ENCODE measurements at regions not wholly inside any gene's neighbourhood (a gene's known extent, or its start where the extent isn't known, plus 50 kb on each side); places are given as distances from the start of the nearest gene placed in this dataset.

GRCh38 chr9:129339539-129340157, 161.6 kb upstream of the IER5L start:
- intact Hi-C loops (cut with DNase I): no loop called here
- DNase-seq: no peak

GRCh38 chr9:129338724-129339430, 160.8 kb upstream of the IER5L start:
- intact Hi-C loops (cut with DNase I): no loop called here
- DNase-seq: no peak

GRCh38 chr9:129337336-129338140, 159.5 kb upstream of the IER5L start:
- intact Hi-C loops (cut with DNase I): no loop called here
- DNase-seq: no peak

- intact Hi-C loops (cut with DNase I): no loop called here
Observed at GRCh38 chr9:129336601-129337331, 158.7 kb upstream of the IER5L start.

GRCh38 chr9:129336130-129336528, 158.1 kb upstream of the IER5L start:
- DNase-seq: no peak
- intact Hi-C loops (cut with DNase I): no loop called here

More at GRCh38 chr9:129336601-129337331, 158.7 kb upstream of the IER5L start:
- peak in 22 of 42 donors; percentile 35 to 75 (median 46) for DNase-seq

- DNase-seq: peak in 5 of 42 donors; percentile 34 to 68 (median 49)
- intact Hi-C loops (cut with DNase I): no loop called here
Observed at GRCh38 chr9:129335464-129336129, 157.5 kb upstream of the IER5L start.

- intact Hi-C loops (cut with DNase I): no loop called here
- peak in 40 of 42 donors; percentile 37 to 88 (median 68) for DNase-seq
Observed at GRCh38 chr9:129334105-129334935, 156.3 kb upstream of the IER5L start.

- no peak for DNase-seq
- intact Hi-C loops (cut with DNase I): no loop called here
Observed at GRCh38 chr9:129333617-129334104, 155.6 kb upstream of the IER5L start.

GRCh38 chr9:129332581-129332980, 154.5 kb upstream of the IER5L start:
- no peak for DNase-seq
- intact Hi-C loops (cut with DNase I): no loop called here

- intact Hi-C loops (cut with DNase I): no loop called here
- no peak for DNase-seq
Observed at GRCh38 chr9:129331772-129332500, 153.9 kb upstream of the IER5L start.

GRCh38 chr9:129331493-129331765, 153.4 kb upstream of the IER5L start:
- DNase-seq: no peak
- intact Hi-C loops (cut with DNase I): no loop called here

- intact Hi-C loops (cut with DNase I): no loop called here
Observed at GRCh38 chr9:129330711-129331492, 152.8 kb upstream of the IER5L start.

GRCh38 chr9:129328355-129329042, 150.4 kb upstream of the IER5L start:
- DNase-seq: peak in 1 of 42 donors; percentile 62
- intact Hi-C loops (cut with DNase I): loop anchor here (10.0 kb wide), 1 partner anchor 154 kb away; the partner anchor contains the start of gene IER5L

More at GRCh38 chr9:129330711-129331492, 152.8 kb upstream of the IER5L start:
- no peak for DNase-seq

- DNase-seq: no peak
- intact Hi-C loops (cut with DNase I): loop anchor here (10.0 kb wide), 1 partner anchor 153 kb away; the partner anchor contains the start of gene IER5L
Observed at GRCh38 chr9:129327552-129328328, 149.7 kb upstream of the IER5L start.

Data from head of caudate nucleus (tissue), 42 donors.